Lower leg skin (tissue), 4 donors: ENCODE measurements at regions not wholly inside any gene's neighbourhood (a gene's known extent, or its start where the extent isn't known, plus 50 kb on each side); places are given as distances from the start of the nearest gene placed in this dataset.
"Not testable (repeated sequence)": the region's sequence is repeated elsewhere in the genome, so short reads cannot be mapped to it uniquely, and the experiment has no call there.

Source experiments
- DNase-seq, 2 donors: peaks; one replicate each; pipeline ENCODE4 v3.0.0-alpha.2; 2019; ENCODE audit warnings: low spot score in 2 of 2
- H3K4me3 ChIP-seq: fragments of 200-600 bp; sonication (generic); 2 replicates; pipeline ENCODE4 v1.5.1; 2017; ENCODE audit warnings: mild to moderate bottlenecking, low read depth; ENCODE audit not compliant: poor library complexity, severe bottlenecking
- CTCF ChIP-seq, 3 donors: fragments of 450-650 bp; IDR thresholded peaks; one replicate each; pipeline ENCODE4 v1.5.1; 2016; ENCODE audit warnings: antibody characterized with exemption in 3 of 3, mild to moderate bottlenecking in 3 of 3, moderate library complexity in 2 of 3
- POLR2A ChIP-seq, 2 donors: fragments of 450-650 bp; IDR thresholded peaks; one replicate each; pipeline ENCODE4 v1.6.1; 2016 to 2017; ENCODE audit warnings: antibody characterized with exemption in 2 of 2, mild to moderate bottlenecking in 1 of 2, moderate library complexity in 1 of 2
- WGBS, 2 donors: methylation state at CpG; one replicate each; pipeline ENCODE4 v1.1.5; 2018; 5-methylcytosine and 5-hydroxymethylcytosine counted together
- intact Hi-C: fragments of 100-400 bp; cut with DNase I; formaldehyde crosslinking; loops from one replicate; pipeline ENCODE4 v1.15.0; 2023; ENCODE audit warnings: low total_unique reads

GRCh38 chr7:156568258-156568657 lies 72.3 kb upstream of the RNF32 start:
- H3K4me3 ChIP-seq: no peak overlapping the region
- intact Hi-C loops: no loop called here
- TF ChIP-seq CTCF (IDR thresholded peaks at IDR 0.05) (no peak), POLR2A (IDR thresholded peaks at IDR 0.05) (no peak)
- no peak for DNase-seq
- WGBS, 2 donors: 68 to 77% methylated on average over 1 of the region's 1 CpG

- no peak for TF ChIP-seq CTCF (IDR thresholded peaks at IDR 0.05)
- TF ChIP-seq POLR2A (IDR thresholded peaks at IDR 0.05): no peak
Observed at GRCh38 chr7:156566812-156567549, 73.6 kb upstream of the RNF32 start.

GRCh38 chr7:156565002-156565401 lies 75.6 kb upstream of the RNF32 start:
- H3K4me3 ChIP-seq, intact Hi-C loops, DNase-seq: not testable (repeated sequence)
- WGBS, 2 donors: 85 to 95% methylated on average over 1 of the region's 1 CpG

More at GRCh38 chr7:156566812-156567549, 73.6 kb upstream of the RNF32 start:
- no peak for DNase-seq
- no peak overlapping the region for H3K4me3 ChIP-seq
- WGBS, 2 donors: 57 to 64% methylated on average over 8 of the region's 8 CpGs
- intact Hi-C loops: no loop called here

GRCh38 chr7:156560696-156561095 lies 79.9 kb upstream of the RNF32 start:
- DNase-seq: no peak
- no peak for TF ChIP-seq POLR2A (IDR thresholded peaks at IDR 0.05)
- TF ChIP-seq CTCF (IDR thresholded peaks at IDR 0.05): no peak
- 47 to 55% methylated on average over 6 of the region's 6 CpGs for WGBS, 2 donors
- no peak overlapping the region for H3K4me3 ChIP-seq
- intact Hi-C loops: no loop called here

- whole genome bisulfite sequencing, 2 donors: 72 to 76% methylated on average over 9 of the region's 9 CpGs
Observed at GRCh38 chr7:156560075-156560474, 80.5 kb upstream of the RNF32 start.

GRCh38 chr7:156559001-156559400 lies 81.6 kb upstream of the RNF32 start:
- no peak for TF ChIP-seq CTCF (IDR thresholded peaks at IDR 0.05)
- WGBS, 2 donors: 94 to 95% methylated on average over 9 of the region's 9 CpGs
- no peak overlapping the region for H3K4me3 ChIP-seq
- no peak for DNase-seq
- intact Hi-C loops: no loop called here

More at GRCh38 chr7:156560075-156560474, 80.5 kb upstream of the RNF32 start:
- H3K4me3 ChIP-seq: no peak overlapping the region
- TF ChIP-seq CTCF (IDR thresholded peaks at IDR 0.05) (no peak), POLR2A (IDR thresholded peaks at IDR 0.05) (no peak)
- intact Hi-C loops: no loop called here
- no peak for DNase-seq
